BLaER1 (cell line): ENCODE measurements at regions not wholly inside any gene's neighbourhood (a gene's known extent, or its start where the extent isn't known, plus 50 kb on each side); places are given as distances from the start of the nearest gene placed in this dataset.

Experiments
- H3K27ac ChIP-seq: shearing (Covaris generic); formaldehyde crosslinking; 2 replicates; pipeline ENCODE4 v1.8.1; 2022
- H3K27me3 ChIP-seq: shearing (Covaris generic); formaldehyde crosslinking; 2 replicates; pipeline ENCODE4 v1.8.1; 2022
- H3K36me3 ChIP-seq: shearing (Covaris generic); formaldehyde crosslinking; 2 replicates; pipeline ENCODE4 v1.8.1; 2022
- H3K4me1 ChIP-seq: shearing (Covaris generic); formaldehyde crosslinking; 2 replicates; pipeline ENCODE4 v1.8.1; 2022
- H3K4me2 ChIP-seq: shearing (Covaris generic); formaldehyde crosslinking; 2 replicates; pipeline ENCODE4 v1.8.1; 2022
- H3K4me3 ChIP-seq: shearing (Covaris generic); formaldehyde crosslinking; 2 replicates; pipeline ENCODE4 v1.8.1; 2022
- H3K9ac ChIP-seq: shearing (Covaris generic); formaldehyde crosslinking; 2 replicates; pipeline ENCODE4 v1.8.1; 2022
- H3K9me3 ChIP-seq: shearing (Covaris generic); formaldehyde crosslinking; 2 replicates; pipeline ENCODE4 v1.8.1; 2022
- H4K20me1 ChIP-seq: shearing (Covaris generic); formaldehyde crosslinking; 2 replicates; pipeline ENCODE4 v1.8.1; 2022
- Cebpa-rat ChIP-seq: shearing (Covaris generic); IDR thresholded peaks from 2 replicates; pipeline ENCODE4 v1.8.1; 2022

- no peak for TF ChIP-seq Cebpa-rat
- Histone ChIP-seq H3K9ac (no peak overlapping the region), H3K4me3 (no peak overlapping the region)
Measured at GRCh38 chr1:105785021-105785420, 1271.5 kb upstream of the PRMT6 start.

DNA sequence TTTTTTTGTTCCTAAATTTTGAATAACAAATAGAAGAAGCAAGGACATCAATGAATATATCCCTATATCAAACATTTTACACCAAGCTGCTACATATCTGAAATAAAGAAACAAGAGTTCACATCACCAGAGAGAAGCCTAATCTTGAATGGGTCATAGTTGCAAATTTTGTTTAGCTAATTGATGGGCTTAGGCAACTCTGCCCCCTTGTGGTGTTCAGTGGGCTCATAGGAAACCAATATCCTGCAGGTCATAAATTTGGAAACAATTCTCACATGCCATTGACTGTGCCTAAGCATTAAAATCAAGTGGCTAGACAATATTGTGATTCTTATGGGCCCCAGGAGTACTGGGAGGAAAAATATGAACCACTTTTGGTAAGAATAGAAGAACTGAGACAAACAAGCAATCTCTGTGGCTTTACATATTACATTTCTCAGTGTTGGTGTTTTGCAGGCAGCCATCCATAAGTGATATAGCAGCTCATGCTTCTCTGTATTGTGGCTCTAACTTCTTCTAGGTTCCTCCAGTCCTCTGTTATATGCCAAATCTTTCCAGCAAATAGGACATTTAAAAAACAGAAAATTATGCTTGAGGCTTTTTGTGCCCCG is 1262.8 kb upstream of the PRMT6 start:
- Histone ChIP-seq H3K4me1 (no peaks in the 10 kb centered on the region), H3K4me3 (no peak overlapping the region), H3K4me2 (no peak overlapping the region), H4K20me1 (no peaks in the 10 kb centered on the region), H3K36me3 (no peaks in the 10 kb centered on the region), H3K27me3 (no peaks in the 10 kb centered on the region), H3K27ac (no peak overlapping the region), H3K9ac (no peak overlapping the region), H3K9me3 (peaks cover 12% of the 10 kb centered on the region)
- TF ChIP-seq Cebpa-rat = no peak

More at GRCh38 chr1:105785021-105785420, 1271.5 kb upstream of the PRMT6 start:
- Histone ChIP-seq H3K9me3 (no peaks in the 10 kb centered on the region), H3K36me3 (no peaks in the 10 kb centered on the region), H4K20me1 (no peaks in the 10 kb centered on the region), H3K27me3 (no peaks in the 10 kb centered on the region), H3K4me1 (no peaks in the 10 kb centered on the region), H3K4me2 (no peak overlapping the region), H3K27ac (no peak overlapping the region)

- H3K4me1 ChIP-seq = no peaks in the 10 kb centered on the region
- no peaks in the 10 kb centered on the region for H4K20me1 ChIP-seq
- no peak overlapping the region for H3K9ac ChIP-seq
- no peak overlapping the region for H3K4me2 ChIP-seq
- H3K36me3 ChIP-seq = no peaks in the 10 kb centered on the region
- no peak overlapping the region for H3K27ac ChIP-seq
- TF ChIP-seq Cebpa-rat = no peak
- H3K27me3 ChIP-seq = no peaks in the 10 kb centered on the region
- H3K4me3 ChIP-seq = no peak overlapping the region
- peaks cover 12% of the 10 kb centered on the region for H3K9me3 ChIP-seq
Measured at GRCh38 chr1:105795741-105796140, 1260.7 kb upstream of the PRMT6 start.

- H3K27me3 ChIP-seq = no peaks in the 10 kb centered on the region
- H3K9ac ChIP-seq = no peak overlapping the region
- H3K4me3 ChIP-seq = no peak overlapping the region
- H3K4me1 ChIP-seq = no peaks in the 10 kb centered on the region
- no peaks in the 10 kb centered on the region for H3K36me3 ChIP-seq
- no peaks in the 10 kb centered on the region for H3K9me3 ChIP-seq
- no peak for TF ChIP-seq Cebpa-rat
- H3K27ac ChIP-seq = no peak overlapping the region
- H4K20me1 ChIP-seq = no peaks in the 10 kb centered on the region
- peak overlapping the region; percentile 22; the same call in 1 of the 2 replicates for H3K4me2 ChIP-seq
Measured at GRCh38 chr1:105830571-105831146, 1225.8 kb upstream of the PRMT6 start.

GRCh38 chr1:105838071-105838470 is 1218.4 kb upstream of the PRMT6 start:
- H3K36me3 ChIP-seq = no peaks in the 10 kb centered on the region
- no peaks in the 10 kb centered on the region for H3K27me3 ChIP-seq
- no peak overlapping the region for H3K4me3 ChIP-seq
- no peak for TF ChIP-seq Cebpa-rat
- no peak overlapping the region for H3K27ac ChIP-seq
- no peaks in the 10 kb centered on the region for H3K9me3 ChIP-seq
- peak overlapping the region; percentile 26; the same call in 1 of the 2 replicates for H3K4me2 ChIP-seq
- H3K9ac ChIP-seq = no peak overlapping the region
- H4K20me1 ChIP-seq = no peaks in the 10 kb centered on the region
- peaks cover 8% of the 10 kb centered on the region for H3K4me1 ChIP-seq

DNA sequence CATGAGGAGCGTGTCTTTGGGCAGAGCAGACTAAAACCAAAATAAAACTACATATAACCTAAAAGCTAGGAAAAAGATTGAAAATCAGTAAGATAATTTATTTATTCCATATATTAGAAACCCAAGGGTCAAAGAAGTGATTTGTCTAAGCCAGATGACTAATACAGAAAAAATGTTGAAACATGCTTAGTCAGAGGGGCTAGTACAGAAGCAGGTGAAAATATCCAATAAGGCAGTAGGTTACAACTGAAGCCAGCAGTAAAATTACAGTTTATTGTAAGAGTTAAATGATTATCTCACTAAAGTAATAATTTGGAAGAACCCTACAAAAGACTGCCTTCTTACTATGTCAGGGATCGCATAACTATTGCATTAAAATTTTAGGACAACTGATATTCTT is 1190.9 kb upstream of the PRMT6 start:
- Histone ChIP-seq H3K9ac (no peak overlapping the region), H4K20me1 (no peaks in the 10 kb centered on the region), H3K36me3 (no peaks in the 10 kb centered on the region), H3K4me1 (no peaks in the 10 kb centered on the region), H3K4me2 (no peak overlapping the region), H3K4me3 (no peak overlapping the region), H3K27ac (no peak overlapping the region), H3K27me3 (no peaks in the 10 kb centered on the region), H3K9me3 (no peaks in the 10 kb centered on the region; the same call in 1 of the 2 replicates)
- TF ChIP-seq Cebpa-rat = no peak

- no peak for TF ChIP-seq Cebpa-rat
- H3K27ac ChIP-seq = no peak overlapping the region
- H3K9ac ChIP-seq = no peak overlapping the region
- no peaks in the 10 kb centered on the region for H3K36me3 ChIP-seq
- H3K9me3 ChIP-seq = peaks cover 3% of the 10 kb centered on the region; the same call in 1 of the 2 replicates
- no peak overlapping the region for H3K4me2 ChIP-seq
- H4K20me1 ChIP-seq = no peaks in the 10 kb centered on the region
- no peak overlapping the region for H3K4me3 ChIP-seq
- H3K27me3 ChIP-seq = no peaks in the 10 kb centered on the region
- peaks cover 6% of the 10 kb centered on the region; the same call in 1 of the 2 replicates for H3K4me1 ChIP-seq
Measured at GRCh38 chr1:105872817-105873216, 1183.7 kb upstream of the PRMT6 start.

- peaks cover 3% of the 10 kb centered on the region; the same call in 1 of the 2 replicates for H3K9me3 ChIP-seq
- H3K9ac ChIP-seq = no peak overlapping the region
- H3K4me3 ChIP-seq = no peak overlapping the region
- H3K4me2 ChIP-seq = no peak overlapping the region; the same call in 1 of the 2 replicates
- TF ChIP-seq Cebpa-rat = no peak
- H3K4me1 ChIP-seq = peaks cover 6% of the 10 kb centered on the region; the same call in 1 of the 2 replicates
- H3K36me3 ChIP-seq = no peaks in the 10 kb centered on the region
- no peak overlapping the region for H3K27ac ChIP-seq
- no peaks in the 10 kb centered on the region for H3K27me3 ChIP-seq
- no peaks in the 10 kb centered on the region for H4K20me1 ChIP-seq
Measured at GRCh38 chr1:105874621-105875020, 1181.9 kb upstream of the PRMT6 start.

DNA sequence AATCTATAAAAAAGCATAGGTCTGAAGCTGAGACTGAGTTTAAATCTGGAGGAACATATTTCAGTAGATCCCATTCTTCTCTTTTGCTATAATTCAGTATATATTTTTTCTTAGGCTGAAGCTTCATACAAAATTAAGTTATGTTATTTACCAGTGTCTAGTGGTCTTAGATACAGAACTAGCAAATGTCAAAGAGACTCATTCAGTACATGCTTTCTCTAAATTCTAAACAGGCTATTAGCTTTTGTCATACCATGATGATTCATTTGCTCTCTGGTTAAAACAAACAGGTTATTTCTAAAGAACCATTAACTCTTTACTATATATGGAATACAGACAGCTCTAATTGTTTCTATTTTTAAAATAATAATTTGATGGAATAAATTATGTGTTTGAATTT is 1170.2 kb upstream of the PRMT6 start:
- no peaks in the 10 kb centered on the region for H3K9me3 ChIP-seq
- no peak overlapping the region for H3K4me3 ChIP-seq
- no peaks in the 10 kb centered on the region for H3K36me3 ChIP-seq
- no peak for TF ChIP-seq Cebpa-rat
- no peaks in the 10 kb centered on the region for H3K27me3 ChIP-seq
- H3K4me2 ChIP-seq = no peak overlapping the region
- no peaks in the 10 kb centered on the region for H4K20me1 ChIP-seq
- H3K4me1 ChIP-seq = no peaks in the 10 kb centered on the region
- no peak overlapping the region for H3K9ac ChIP-seq
- H3K27ac ChIP-seq = no peak overlapping the region

DNA sequence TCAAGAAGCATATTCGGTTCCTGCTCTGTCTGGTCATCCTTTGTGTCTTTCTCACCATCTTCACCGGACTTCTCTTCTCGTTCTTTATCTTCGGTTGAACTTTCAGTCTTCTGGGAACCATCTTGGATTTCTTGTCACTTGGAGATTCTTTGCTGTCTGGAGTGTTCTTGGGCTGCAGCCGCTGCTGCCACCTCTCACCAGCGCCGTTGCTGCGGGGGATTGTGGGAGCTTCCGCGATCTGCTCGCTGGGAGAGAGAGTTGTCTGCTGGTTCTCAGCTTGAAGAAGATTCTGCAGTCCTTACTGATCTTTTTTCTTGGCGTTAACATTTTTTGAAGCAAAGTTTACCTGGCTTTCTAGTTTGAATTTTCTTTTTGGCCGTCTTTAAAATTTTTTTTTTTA is 1165.2 kb upstream of the PRMT6 start:
- TF ChIP-seq Cebpa-rat = no peak
- Histone ChIP-seq H3K36me3 (no peaks in the 10 kb centered on the region), H3K4me1 (no peaks in the 10 kb centered on the region), H3K9me3 (no peaks in the 10 kb centered on the region), H3K27ac (no peak overlapping the region), H3K9ac (no peak overlapping the region), H3K4me2 (no peak overlapping the region), H3K27me3 (no peaks in the 10 kb centered on the region), H4K20me1 (no peaks in the 10 kb centered on the region), H3K4me3 (no peak overlapping the region)
